H9 (cell line): ENCODE measurements at regions not wholly inside any gene's neighbourhood (a gene's known extent, or its start where the extent isn't known, plus 50 kb on each side); places are given as distances from the start of the nearest gene placed in this dataset.
"Not testable (repeated sequence)": the region's sequence is repeated elsewhere in the genome, so short reads cannot be mapped to it uniquely, and the experiment has no call there.

ENCODE experiments used
- DNase-seq: peaks from one replicate; pipeline ENCODE4 v3.0.0-alpha.2; 2017
- H2AFZ ChIP-seq: one replicate; pipeline ENCODE4 v1.6.1; 2013; ENCODE audit warnings: mild to moderate bottlenecking, low read length, control low read depth, moderate library complexity
- H2AK5ac ChIP-seq: 2 replicates; pipeline ENCODE4 v1.6.1; 2013; ENCODE audit warnings: low read length, control low read depth, mixed read lengths; ENCODE audit not compliant: insufficient read length
- H2BK120ac ChIP-seq: one replicate; pipeline ENCODE4 v1.6.1; 2013; ENCODE audit warnings: low read depth, mild to moderate bottlenecking, low read length, control low read depth, inconsistent platforms; ENCODE audit not compliant: poor library complexity, severe bottlenecking
- H2BK12ac ChIP-seq: 2 replicates; pipeline ENCODE4 v1.6.1; 2013; ENCODE audit warnings: low read length, control low read depth, mixed read lengths, low read depth; ENCODE audit not compliant: insufficient read length
- H2BK15ac ChIP-seq: 2 replicates; pipeline ENCODE4 v1.6.1; 2013; ENCODE audit warnings: low read depth, low read length, control low read depth
- H2BK20ac ChIP-seq: one replicate; pipeline ENCODE4 v1.6.1; 2013; ENCODE audit warnings: low read depth, mild to moderate bottlenecking, low read length, control low read depth, inconsistent platforms; ENCODE audit not compliant: poor library complexity, severe bottlenecking
- H2BK5ac ChIP-seq: 2 replicates; pipeline ENCODE4 v1.6.1; 2013; ENCODE audit warnings: low read length, control low read depth, mixed read lengths; ENCODE audit not compliant: insufficient read length
- H3K14ac ChIP-seq: 2 replicates; pipeline ENCODE4 v1.6.1; 2013; ENCODE audit warnings: low read length, control low read depth; ENCODE audit not compliant: insufficient read depth
- H3K18ac ChIP-seq: 2 replicates; pipeline ENCODE4 v1.6.1; 2013; ENCODE audit warnings: low read depth, mild to moderate bottlenecking, mixed read lengths, low read length, control low read depth; ENCODE audit not compliant: insufficient read length
- H3K23ac ChIP-seq: 2 replicates; pipeline ENCODE4 v1.6.1; 2013; ENCODE audit warnings: low read length, control low read depth, mixed read lengths, low read depth; ENCODE audit not compliant: insufficient read length
- H3K23me2 ChIP-seq: 2 replicates; pipeline ENCODE4 v1.6.1; 2013; ENCODE audit warnings: low read depth, mild to moderate bottlenecking, mixed read lengths, low read length, control low read depth; ENCODE audit not compliant: insufficient read length, poor library complexity, severe bottlenecking
- H3K27ac ChIP-seq: 2 replicates; pipeline ENCODE4 v1.5.1; 2013; ENCODE audit warnings: low read length, control low read depth, mixed read lengths, low read depth; ENCODE audit not compliant: insufficient read length
- H3K27me3 ChIP-seq: 2 replicates; pipeline ENCODE4 v1.6.1; 2013; ENCODE audit warnings: low read length, control low read depth, inconsistent platforms; ENCODE audit not compliant: insufficient read depth
- H3K4ac ChIP-seq: 2 replicates; pipeline ENCODE4 v1.6.1; 2013; ENCODE audit warnings: low read depth, mild to moderate bottlenecking, control low read depth, inconsistent platforms, low read length, moderate library complexity
- H3K4me1 ChIP-seq: 2 replicates; pipeline ENCODE4 v1.6.1; 2013; ENCODE audit warnings: low read length, control low read depth, inconsistent platforms; ENCODE audit not compliant: insufficient read depth
- H3K4me2 ChIP-seq: 2 replicates; pipeline ENCODE4 v1.6.1; 2013; ENCODE audit warnings: low read length, control low read depth, mixed read lengths; ENCODE audit not compliant: insufficient read length, insufficient read depth
- H3K56ac ChIP-seq: 2 replicates; pipeline ENCODE4 v1.6.1; 2013; ENCODE audit warnings: low read depth, mild to moderate bottlenecking, mixed read lengths, low read length, control low read depth; ENCODE audit not compliant: insufficient read length
- H3K79me1 ChIP-seq: 2 replicates; pipeline ENCODE4 v1.6.1; 2013; ENCODE audit warnings: low read depth, mild to moderate bottlenecking, moderate library complexity, low read length, control low read depth, inconsistent platforms; ENCODE audit not compliant: insufficient read depth, poor library complexity, severe bottlenecking
- H3K79me2 ChIP-seq: 2 replicates; pipeline ENCODE4 v1.6.1; 2013; ENCODE audit warnings: low read length, control low read depth, inconsistent platforms; ENCODE audit not compliant: insufficient read depth
- H3K9ac ChIP-seq: 2 replicates; pipeline ENCODE4 v1.6.1; 2013; ENCODE audit warnings: low read length, control low read depth, mixed read lengths; ENCODE audit not compliant: insufficient read length; ENCODE audit errors: extremely low read depth
- H3K9me3 ChIP-seq: one replicate; pipeline ENCODE4 v1.6.1; 2013; ENCODE audit warnings: low read depth, low read length, inconsistent platforms; ENCODE audit not compliant: control insufficient read depth
- H3T11ph ChIP-seq: one replicate; pipeline ENCODE4 v1.6.1; 2013; ENCODE audit warnings: mild to moderate bottlenecking, low read length, control low read depth, inconsistent platforms
- H4K20me1 ChIP-seq: one replicate; pipeline ENCODE4 v1.6.1; 2013; ENCODE audit not compliant: control insufficient read depth, insufficient read length, insufficient read depth
- H4K5ac ChIP-seq: 2 replicates; pipeline ENCODE4 v1.6.1; 2013; ENCODE audit warnings: low read depth, mild to moderate bottlenecking, mixed read lengths, low read length, control low read depth; ENCODE audit not compliant: insufficient read length
- H4K8ac ChIP-seq: replicated peaks from 2 replicates; pipeline ENCODE4 v1.6.1; 2013; ENCODE audit warnings: low read length, control low read depth, mixed read lengths, low read depth; ENCODE audit not compliant: insufficient read length
- H4K91ac ChIP-seq: 2 replicates; pipeline ENCODE4 v1.6.1; 2013; ENCODE audit warnings: low read depth, mild to moderate bottlenecking, moderate library complexity, mixed read lengths, low read length, control low read depth; ENCODE audit not compliant: insufficient read length
- H3K27ac Mint-ChIP-seq, 3 experiments: 2 replicates in 2 of 3; 3 replicates in 1 of 3; pipeline ENCODE4 v1.8.0; 2020 to 2021; ENCODE audit warnings: mixed read lengths in 3 of 3, mild to moderate bottlenecking in 1 of 3, moderate library complexity in 1 of 3
- H3K27me3 Mint-ChIP-seq: 2 replicates; pipeline ENCODE4 v1.8.0; 2021; ENCODE audit warnings: low read depth, mild to moderate bottlenecking, moderate library complexity, mixed read lengths
- H3K36me3 Mint-ChIP-seq, 3 experiments: 2 replicates in 2 of 3; 3 replicates in 1 of 3; pipeline ENCODE4 v1.8.0; 2020 to 2021; ENCODE audit warnings: low read depth in 3 of 3, mixed read lengths in 3 of 3; ENCODE audit not compliant: insufficient read depth in 1 of 3
- H3K4me1 Mint-ChIP-seq, 2 experiments: 2 replicates each; pipeline ENCODE4 v1.8.0; 2020; ENCODE audit warnings: mixed read lengths in 2 of 2
- H3K4me3 Mint-ChIP-seq, 2 experiments: 2 replicates in 1 of 2; 3 replicates in 1 of 2; pipeline ENCODE4 v1.8.0; 2020 to 2021; ENCODE audit warnings: mild to moderate bottlenecking in 2 of 2, mixed read lengths in 2 of 2, moderate library complexity in 1 of 2
- H3K9me3 Mint-ChIP-seq, 2 experiments: 2 replicates in 1 of 2; 3 replicates in 1 of 2; pipeline ENCODE4 v1.8.0; 2020; ENCODE audit warnings: mild to moderate bottlenecking in 2 of 2, mixed read lengths in 2 of 2, moderate library complexity in 1 of 2
- WGBS: extraction: QIAGEN DNeasy Blood & Tissue Kit; methylation state at CpG from one replicate; pipeline ENCODE4 v1.1.7; 2013; ENCODE audit warnings: missing lambda C conversion rate, low lambda C conversion rate, mixed read lengths; ENCODE audit not compliant: insufficient read length; ENCODE audit errors: extremely low coverage; 5-methylcytosine and 5-hydroxymethylcytosine counted together

- H2BK20ac ChIP-seq, H2BK15ac ChIP-seq, H3K23ac ChIP-seq, H3K14ac ChIP-seq, H3K79me1 ChIP-seq, H3K18ac ChIP-seq, H3K4me3 Mint-ChIP-seq, H3K9me3 Mint-ChIP-seq, H2BK120ac ChIP-seq, H4K20me1 ChIP-seq, H2BK12ac ChIP-seq, H3K79me2 ChIP-seq, H3K56ac ChIP-seq, H3K27me3 Mint-ChIP-seq, H3K9ac ChIP-seq, H2BK5ac ChIP-seq, H4K5ac ChIP-seq, H3K27me3 ChIP-seq, DNase-seq, H3K23me2 ChIP-seq, H3K4ac ChIP-seq, H4K8ac ChIP-seq, H3K4me1 ChIP-seq, H3K36me3 Mint-ChIP-seq, H2AK5ac ChIP-seq, H3K27ac ChIP-seq, H3K4me2 ChIP-seq, H2AFZ ChIP-seq, H3K27ac Mint-ChIP-seq, H3T11ph ChIP-seq, H3K9me3 ChIP-seq, H4K91ac ChIP-seq: not testable (repeated sequence)
- no CpG with 5 or more reads among the region's 2 CpGs for WGBS
- peaks cover 9 to 16% of the 10 kb centered on the region in 2 experiments; a peak in 3 of 4 replicates for H3K4me1 Mint-ChIP-seq
Observed at GRCh38 chr10:35272401-35272800, 63.9 kb upstream of the CCNY start.

- not testable (repeated sequence) for H3K56ac ChIP-seq, H3K18ac ChIP-seq, H3K4me3 Mint-ChIP-seq, H3K14ac ChIP-seq, H3K9ac ChIP-seq, H4K5ac ChIP-seq, H3K4me2 ChIP-seq, H4K8ac ChIP-seq, H4K20me1 ChIP-seq, H3K4me1 ChIP-seq, DNase-seq, H2BK15ac ChIP-seq, H2BK20ac ChIP-seq, H3K79me2 ChIP-seq, H2BK5ac ChIP-seq, H3K27me3 Mint-ChIP-seq, H3K9me3 ChIP-seq, H4K91ac ChIP-seq, H3K27ac Mint-ChIP-seq, H3T11ph ChIP-seq, H3K9me3 Mint-ChIP-seq, H3K23me2 ChIP-seq, H3K36me3 Mint-ChIP-seq, H2AK5ac ChIP-seq, H3K4ac ChIP-seq, H3K27me3 ChIP-seq, H2BK12ac ChIP-seq, H2BK120ac ChIP-seq, H3K23ac ChIP-seq, H3K27ac ChIP-seq, H2AFZ ChIP-seq, H3K79me1 ChIP-seq
- H3K4me1 Mint-ChIP-seq, result peaks cover 7 to 13% of the 10 kb centered on the region in 2 experiments; a peak in 3 of 4 replicates
- WGBS, result no CpG with 5 or more reads among the region's 1 CpG
Observed at GRCh38 chr10:35273994-35274393, 62.3 kb upstream of the CCNY start.
